Activated naive CD4-positive, alpha-beta T cell (primary cell): ENCODE measurements at regions not wholly inside any gene's neighbourhood (a gene's known extent, or its start where the extent isn't known, plus 50 kb on each side); places are given as distances from the start of the nearest gene placed in this dataset.
A peak's percentile ranks its signal among the peaks of the same experiment; 100 is the strongest.
"Not testable (repeated sequence)": the region's sequence is repeated elsewhere in the genome, so short reads cannot be mapped to it uniquely, and the experiment has no call there.

Source experiments
- DNase-seq, 4 experiments: peaks; one replicate each; lab custom pipeline; 2025; lab: John Stamatoyannopoulos, UW

DNA sequence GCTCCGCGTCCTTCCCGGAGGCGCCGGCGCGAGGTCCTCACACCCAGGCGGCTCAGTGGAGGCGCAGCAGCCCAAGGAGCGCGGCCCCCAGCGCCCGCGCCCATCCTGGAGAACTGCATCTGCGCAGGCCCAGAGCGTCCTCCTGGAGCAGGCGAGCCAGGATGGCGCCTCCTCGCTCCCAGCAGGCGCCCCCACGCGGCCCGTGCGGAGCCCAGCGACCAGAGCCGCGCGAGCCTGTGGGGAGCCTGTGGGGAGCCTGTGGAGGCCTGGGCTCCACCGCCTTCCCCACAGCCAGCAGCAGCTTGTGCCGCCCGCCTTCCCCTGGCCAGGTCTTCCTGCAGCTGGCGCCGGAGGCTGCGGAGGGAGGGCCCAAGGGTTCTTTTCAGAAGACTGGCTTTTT is 953.9 kb downstream of the TMEM121 start:
- DNase-seq = not testable (repeated sequence)

DNA sequence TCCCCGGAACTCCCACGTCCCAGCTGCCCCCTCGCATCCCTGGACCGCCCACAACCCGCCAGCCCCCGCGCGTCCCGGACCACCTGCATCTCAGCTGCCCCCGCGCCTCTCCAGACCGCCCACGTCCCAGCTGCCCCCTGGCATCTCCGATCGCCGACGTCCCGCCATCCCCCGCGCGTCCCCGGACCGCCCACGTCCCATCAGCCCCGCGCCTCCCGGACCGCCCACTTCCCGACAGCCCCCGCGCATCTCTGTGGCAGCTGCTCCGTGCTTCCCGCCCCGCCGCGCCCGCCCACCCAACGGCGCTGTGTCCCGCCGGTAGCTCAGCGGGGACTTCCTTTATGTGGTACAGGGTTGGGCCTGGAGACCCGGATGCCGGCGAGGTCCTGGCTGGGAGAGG is 955.8 kb downstream of the TMEM121 start:
- not testable (repeated sequence) for DNase-seq

DNA sequence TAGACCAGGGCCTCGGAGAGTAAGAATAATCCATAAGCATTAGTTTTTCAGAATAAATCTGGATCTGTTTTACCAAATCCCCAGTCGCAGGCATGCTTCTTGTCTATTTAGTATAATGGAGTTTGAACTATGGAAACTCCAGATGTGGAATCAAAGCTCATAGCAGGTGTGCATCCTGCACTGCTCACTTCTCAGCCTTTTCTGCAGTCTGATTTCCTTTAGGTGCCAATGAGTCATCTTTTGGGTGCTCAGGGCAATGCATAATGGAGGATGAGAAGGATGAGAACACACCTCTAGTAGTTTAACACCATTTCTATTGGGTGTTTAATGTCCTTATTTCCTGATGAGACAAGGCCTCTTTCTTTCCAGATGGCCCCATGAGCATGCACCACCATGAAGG is 961.2 kb downstream of the TMEM121 start:
- no peak for DNase-seq

DNA sequence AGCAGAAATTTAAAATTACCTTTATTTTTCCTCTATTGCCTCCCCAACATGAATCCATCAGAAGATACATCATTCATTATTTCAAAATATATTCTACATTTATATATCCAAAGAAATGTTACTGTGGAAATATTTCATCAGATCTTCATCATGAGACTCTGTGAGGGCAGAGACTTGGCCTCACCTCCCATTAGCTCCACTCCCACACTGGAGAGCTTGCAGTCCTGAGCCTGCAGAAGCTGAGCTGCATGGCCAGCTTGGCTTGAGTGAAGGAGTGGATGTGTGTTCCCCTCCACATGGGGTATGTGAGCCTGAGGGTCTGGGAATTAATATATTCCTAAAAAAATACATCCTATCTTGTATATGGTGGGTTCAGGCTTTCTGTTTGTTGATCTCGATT is 961.9 kb downstream of the TMEM121 start:
- no peak for DNase-seq

DNA sequence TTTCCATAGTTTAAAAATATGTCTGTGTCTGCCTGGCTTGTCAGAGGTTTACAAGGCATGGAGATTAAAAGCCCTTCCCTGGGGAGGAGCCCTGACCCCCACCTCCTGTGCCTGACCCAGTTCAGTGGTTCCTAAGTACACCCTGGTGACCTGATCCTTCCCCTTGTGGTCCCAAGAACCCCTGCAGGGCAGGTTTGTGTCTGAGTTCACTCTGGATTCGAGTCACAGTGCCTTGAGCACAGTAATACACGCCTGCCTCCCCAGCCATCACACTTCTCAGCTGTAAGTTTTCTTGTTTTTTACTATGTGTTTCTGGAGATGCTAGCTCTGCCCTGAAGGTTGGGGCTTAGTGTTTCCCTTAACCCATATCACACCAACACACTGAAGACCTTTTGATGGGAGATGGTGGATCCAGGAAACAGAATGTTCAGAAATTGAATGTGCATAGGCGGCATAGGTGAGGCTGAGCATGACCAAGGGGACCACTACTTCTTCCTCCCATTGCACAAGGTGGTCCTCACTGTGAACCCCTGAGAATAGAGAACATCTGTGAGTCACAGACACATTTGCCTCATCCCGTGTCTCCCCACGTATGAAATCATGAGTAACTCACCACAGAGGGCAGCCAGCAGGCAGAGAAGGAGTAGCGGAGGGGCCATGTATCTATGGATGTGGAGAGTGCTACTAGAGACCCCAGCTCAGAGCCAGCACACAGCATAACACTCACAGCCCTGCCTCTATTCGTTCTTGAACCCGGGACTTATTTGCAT is 962.9 kb downstream of the TMEM121 start:
- DNase-seq = no peak

DNA sequence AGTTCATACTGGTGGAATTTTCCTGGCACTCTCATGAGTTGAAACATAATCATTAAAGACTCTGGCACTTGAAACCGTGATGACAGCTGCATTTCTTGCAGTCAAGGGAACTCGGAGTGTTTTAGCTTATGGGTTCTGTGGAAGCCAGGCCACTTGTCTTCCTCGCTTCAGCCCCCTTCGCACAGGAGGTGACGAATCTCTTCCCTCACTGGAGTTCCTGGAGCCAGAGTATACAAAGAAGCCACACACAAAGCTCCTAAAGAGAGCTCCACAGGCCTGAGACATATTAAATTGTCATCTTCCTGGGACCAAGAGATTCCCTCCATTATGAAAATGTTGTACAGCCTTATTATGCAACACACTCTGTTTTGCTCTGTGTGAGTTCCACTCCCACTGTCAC is 964.1 kb downstream of the TMEM121 start:
- DNase-seq = no peak

DNA sequence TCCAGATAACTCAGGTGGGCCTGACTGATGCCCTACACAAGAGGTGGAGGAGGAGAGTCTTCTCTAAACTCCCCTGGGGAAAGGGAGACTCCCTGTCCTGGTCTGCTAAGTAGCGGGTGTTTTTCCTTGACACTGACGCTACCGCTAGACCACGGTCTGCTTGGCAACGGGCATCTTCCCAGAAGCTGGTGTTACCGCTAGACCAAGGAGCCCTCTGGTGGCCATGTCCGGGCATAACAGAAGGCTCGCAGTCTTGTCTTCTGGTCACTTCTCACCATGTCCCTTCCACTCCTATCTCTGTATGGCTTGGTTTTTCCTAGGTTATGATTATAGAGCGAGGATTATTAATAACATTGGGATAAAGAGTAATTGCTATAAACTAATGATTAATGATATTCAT is 965.5 kb downstream of the TMEM121 start:
- DNase-seq = no peak

DNA sequence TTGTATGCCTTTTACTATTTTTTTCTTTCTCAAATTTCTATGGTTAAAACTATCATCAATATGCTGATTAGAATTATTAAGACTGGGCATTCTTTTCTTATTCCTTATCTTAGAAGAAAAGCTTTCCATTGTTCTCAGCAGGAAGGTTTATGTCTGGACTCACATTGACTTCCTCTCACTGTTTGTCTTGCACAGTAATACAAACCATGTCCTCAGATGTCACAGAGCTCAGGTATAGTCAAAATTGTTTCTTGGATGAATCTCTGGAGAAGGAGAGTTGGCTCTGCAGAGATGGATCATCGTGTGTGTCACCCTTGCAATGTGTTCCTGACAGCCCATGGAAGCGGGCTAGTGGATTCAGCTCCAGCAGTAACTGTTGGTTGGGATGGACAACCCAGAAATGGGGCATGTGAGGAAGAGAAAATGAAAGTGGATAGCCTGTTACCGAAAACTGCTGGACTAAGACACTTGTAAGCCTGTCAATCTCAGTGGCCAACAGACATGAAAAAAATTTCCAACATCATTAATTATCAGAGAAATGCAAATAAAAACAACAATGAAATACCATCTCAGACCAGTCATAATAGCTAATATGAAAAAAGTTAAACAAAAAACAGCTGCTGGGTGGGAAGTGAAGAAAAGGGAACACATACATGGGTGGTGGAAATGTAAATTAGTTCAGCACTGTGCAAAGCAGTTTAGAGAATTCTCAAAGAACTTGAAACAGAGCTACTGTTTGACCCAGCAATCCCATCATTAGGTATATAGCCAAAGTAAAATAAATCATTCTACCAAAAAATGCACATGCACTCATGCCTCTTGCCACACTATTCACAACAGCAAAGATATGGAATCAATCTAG is 967.8 kb downstream of the TMEM121 start:
- DNase-seq = no peak

DNA sequence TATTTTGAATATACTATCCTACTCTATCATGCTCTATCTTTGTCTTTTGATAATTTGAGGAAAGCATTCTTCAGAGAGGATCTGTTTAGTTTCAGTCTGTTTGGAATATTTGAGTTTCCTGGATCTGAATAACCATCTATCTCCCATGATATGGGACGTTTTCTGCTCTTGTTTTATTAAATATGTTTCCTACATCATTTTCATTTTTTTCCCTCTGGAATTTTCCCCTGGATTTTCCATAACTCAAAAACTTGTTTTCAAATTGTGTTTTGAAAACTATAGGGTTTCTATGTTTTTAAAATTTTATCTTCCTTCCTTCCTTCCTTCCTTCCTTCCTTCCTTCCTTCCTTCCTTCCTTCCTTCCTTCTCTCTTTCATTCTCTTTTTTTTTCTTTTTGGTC is 974.2 kb downstream of the TMEM121 start:
- DNase-seq = no peak

DNA sequence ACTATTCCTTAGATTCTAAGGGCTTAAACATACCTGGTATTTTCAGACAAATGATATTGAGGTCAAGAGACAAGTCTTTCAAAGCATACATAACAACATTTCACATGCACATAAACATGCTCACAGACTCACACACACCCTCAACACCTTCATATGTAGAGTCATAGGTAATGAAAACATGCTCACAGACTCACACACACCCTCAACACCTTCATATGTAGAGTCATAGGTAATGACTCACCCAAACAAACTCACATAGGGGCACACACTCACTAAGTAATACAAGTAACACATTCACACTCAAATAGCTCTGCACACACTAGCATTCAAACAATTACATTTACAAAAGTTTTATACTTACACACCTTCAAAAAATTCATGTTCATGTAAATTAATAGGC is 975.5 kb downstream of the TMEM121 start:
- no peak for DNase-seq

DNA sequence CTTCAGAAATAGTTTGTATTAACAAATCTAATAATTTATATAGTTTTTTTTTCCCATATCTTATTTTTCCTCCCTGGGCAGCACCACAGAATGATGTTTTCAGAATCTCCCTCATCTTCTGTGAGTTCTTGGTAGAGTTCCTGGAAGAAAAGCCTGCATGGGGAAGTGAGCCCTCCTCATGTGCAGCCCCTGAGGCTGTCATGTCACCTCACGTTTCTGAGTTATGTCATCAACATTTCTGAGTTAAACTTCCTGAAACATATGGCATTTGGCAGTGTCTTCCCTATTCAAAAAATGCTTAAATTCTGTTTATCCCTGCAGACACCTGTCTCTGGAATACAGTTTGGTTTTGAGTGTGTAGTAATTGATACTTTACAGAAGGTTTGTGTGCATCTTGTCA is 979.0 kb downstream of the TMEM121 start:
- no peak for DNase-seq

DNA sequence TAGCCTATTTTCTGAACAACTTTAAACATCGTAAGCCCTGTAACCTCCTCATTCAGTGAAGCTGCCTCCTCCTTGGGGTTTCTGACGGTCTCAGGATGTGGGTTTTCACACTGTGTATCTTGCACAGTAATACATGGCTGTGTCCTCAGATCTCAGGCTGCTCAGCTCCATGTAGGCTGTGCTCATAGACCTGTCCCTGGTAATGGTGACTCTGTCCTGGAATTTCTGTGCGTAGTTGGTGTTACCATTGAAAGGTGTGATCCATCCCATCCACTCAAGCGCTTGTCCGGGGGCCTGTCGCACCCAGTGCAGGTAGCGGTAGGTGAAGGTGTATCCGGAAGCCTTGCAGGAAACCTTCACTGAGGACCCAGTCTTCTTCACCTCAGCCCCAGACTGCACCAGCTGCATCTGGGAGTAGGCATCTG is 980.5 kb downstream of the TMEM121 start:
- DNase-seq = peak in 1 of 4 experiments; percentile 12

DNA sequence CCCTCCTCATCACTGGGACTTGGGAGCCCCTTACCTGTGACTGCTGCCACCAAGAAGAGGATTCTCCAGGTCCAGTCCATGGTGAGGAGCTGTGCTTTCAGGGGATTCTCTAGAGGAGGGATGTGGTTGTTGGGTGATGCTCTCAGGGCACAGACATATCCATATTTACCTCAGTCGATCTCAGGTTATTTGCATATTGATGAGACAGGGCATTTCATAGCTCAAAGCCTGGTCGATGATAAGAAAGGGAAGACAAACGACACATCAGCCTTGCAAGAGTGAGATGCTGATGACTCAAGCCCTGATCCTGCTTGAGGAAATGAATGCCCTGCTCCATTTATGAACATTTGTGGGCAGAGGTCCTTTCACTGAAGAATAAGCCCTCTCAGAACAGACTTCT is 981.0 kb downstream of the TMEM121 start:
- no peak for DNase-seq

DNA sequence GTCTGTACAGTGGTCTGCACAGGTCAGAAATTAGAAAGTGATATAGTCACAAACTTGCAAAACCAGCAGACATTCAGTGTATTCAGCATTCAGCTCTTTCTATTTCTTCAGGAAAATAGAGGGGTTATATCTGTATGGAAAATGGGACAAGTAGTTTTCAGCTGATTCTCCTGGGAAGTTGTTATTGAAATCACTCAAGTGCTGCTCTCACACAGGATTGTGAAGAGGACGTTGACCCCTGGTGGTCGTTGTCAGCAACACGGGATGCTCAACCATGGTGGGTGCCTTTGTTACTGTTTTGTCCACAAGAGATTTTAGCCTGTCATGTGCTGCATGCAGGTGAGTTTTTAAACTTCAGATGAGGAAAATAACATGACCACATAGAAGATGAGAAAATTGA is 981.8 kb downstream of the TMEM121 start:
- DNase-seq = no peak

DNA sequence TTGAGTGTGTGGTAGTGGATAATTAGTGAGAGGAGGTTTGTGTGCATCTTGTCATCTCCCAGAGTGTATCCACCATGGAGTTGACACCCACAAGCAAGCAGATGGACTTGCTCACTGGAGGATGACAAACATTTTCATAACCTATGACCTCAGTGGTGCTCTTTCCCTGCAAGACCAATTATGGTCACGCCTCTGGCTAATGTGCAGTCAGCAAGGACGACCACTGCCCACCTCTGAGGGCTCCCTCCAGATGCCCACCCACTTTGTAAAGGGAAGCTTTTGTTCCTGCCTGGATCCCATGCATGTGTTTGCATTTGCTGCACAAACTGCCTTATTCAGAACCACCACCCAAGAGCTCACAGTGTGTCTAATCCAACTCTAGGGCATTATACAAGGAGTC is 982.8 kb downstream of the TMEM121 start:
- DNase-seq = no peak

DNA sequence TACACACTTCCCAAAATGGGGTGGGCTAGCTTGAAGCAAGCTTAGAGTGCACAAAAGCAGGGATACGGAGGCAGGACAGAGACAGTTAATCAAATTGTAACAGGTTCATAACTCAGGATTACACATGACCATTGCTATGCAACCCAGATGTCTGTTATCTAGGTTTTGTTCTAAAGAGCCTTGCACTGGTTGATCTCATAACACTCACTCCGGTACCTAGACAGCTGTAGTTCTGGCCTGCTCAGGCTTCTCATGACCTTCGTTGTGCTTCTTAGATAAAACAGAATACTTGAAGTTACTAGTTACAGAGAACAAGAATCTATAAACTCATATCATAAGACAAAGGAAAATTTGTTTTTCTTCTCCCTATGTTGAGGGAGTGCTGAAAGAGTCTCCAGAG is 983.4 kb downstream of the TMEM121 start:
- DNase-seq = no peak

DNA sequence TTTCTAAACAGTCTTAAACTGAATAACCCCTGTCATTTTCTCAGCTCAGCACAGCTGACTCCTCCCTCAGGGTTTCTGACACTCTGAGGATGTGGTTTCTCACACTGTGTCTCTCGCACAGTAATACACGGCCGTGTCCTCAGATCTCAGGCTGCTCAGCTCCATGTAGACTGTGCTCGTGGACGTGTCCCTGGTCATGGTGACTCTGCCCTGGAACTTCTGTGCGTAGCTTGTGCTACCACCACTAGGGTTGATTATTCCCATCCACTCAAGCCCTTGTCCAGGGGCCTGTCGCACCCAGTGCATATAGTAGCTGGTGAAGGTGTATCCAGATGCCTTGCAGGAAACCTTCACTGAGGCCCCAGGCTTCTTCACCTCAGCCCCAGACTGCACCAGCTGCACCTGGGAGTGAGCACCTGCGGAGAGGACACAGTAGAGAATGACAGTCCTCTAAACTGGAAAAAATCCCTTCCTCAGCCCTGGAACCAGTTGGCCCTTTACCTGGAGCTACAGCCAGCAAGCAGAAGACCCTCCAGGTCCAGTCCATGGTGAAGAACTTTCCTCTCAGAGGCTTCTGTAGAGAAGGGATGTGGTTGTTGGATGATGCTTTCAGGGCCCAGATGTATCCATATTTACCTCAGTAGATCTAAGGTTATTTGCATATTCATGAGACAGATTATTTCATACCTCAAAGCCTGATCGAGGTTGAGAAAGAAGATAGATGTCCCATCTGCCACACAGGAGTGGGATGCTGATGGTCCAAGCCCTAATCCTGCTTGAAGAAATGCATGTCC is 984.8 kb downstream of the TMEM121 start:
- peak in 2 of 4 experiments; percentile 22 to 41 for DNase-seq

DNA sequence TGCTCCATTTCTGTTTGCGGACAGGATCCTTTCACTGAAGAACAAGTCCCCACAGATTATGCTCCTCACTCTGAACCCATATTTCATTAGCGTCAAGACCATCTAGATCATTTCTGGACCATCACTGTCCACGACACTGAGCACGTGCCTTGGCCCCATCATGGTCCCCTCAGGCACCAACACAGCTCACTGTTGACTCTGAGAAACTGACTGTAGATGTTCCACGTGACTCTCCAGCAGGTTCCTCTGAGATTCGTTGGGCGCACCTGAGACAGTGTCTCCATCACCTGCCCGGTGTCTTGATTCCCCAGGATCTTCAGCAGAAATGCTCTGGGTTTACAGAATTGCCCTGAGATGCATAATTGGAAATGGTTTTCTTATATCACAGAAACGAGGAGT is 985.4 kb downstream of the TMEM121 start:
- DNase-seq = no peak

DNA sequence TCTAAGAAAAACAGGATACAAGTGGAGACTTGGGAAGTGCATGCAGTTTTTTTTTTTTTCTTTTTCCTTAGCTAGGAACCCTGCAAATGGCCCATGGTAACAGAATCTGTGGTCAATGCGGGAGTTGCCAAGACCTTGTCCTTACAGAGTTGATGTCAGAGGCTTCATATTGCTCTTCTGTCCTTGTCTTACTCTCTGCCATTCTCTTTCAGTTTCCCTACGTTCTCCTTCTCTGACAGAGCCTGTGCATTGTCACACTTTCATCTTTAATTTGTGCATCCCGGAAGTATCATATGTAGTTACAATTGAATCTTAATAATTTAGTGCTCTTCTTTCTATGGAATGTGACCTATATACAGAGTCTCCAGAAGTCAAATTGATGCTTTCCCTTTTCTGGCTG is 986.9 kb downstream of the TMEM121 start:
- no peak for DNase-seq

DNA sequence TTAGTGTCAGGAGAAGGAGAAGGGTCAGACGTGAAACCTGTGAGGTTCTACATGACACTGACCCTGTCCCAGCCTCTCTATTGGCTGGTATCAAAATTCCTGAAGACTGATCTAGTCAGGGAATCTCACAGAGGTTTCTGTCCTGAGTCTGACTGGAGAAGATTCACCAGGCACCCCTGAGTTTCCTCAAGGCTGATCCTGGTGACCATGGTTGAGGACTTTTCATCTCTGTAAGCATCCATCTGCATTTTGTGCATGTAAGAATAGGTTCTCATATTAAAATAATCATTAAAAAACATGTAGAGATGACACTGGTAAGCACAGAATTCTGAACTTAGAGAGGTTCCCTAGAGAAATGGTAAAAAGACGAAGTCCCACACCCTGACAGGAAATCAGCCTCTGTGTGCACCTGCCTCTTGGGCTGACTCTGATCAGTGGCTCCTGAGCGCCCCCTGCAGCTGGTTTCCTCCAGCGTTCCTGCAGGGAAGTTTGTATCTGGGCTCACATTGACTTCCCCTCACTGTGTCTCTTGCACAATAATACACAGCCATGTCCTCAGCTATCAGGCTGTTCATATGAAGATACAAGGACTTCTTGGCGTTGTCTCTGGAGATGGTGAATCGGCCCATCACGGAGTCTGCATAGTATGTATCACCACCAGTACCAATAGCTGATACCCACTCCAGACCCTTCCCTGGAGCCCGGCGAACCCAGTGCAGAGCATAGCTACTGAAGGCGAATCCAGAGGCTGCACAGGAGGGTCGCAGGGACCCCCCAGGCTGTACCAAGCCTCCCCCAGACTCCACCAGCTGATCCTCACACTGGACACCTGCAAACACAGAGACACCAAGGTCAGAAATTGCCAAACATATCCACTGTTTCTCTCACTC is 991.9 kb downstream of the TMEM121 start:
- DNase-seq = peak; percentile 59 to 95 (median 81)

DNA sequence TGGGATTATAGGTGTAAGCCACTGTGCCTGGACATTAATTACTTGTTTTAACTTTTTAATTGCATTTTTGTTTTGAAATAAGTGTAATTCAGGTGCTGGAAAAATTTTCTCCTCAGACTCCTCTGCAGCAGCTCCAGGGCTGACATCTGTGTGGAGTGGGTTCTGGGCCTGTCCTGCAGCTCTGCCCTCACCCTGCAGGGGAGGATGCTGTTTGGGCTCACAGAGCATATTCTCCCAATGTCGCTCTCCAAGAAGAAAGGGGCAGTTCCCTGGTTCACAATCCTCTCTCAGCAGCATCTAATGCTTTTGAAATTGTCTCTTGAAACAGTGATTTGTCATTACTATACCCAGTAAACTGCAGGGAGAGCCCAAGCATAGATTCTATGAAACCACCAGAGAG is 995.7 kb downstream of the TMEM121 start:
- DNase-seq = not testable (repeated sequence)
